ENCODE measurements at regions not wholly inside any gene's neighbourhood (a gene's known extent, or its start where the extent isn't known, plus 50 kb on each side); places are given as distances from the start of the nearest gene placed in this dataset.

GRCh38 chr2:160550048-160550447 lies 56.4 kb upstream of the RBMS1 start:
- DNase-seq (ENCODE audit: low read depth): no peak
- no peak for TF ChIP-seq CTCF (IDR thresholded peaks at IDR 0.05; ENCODE audit: low read length, missing control alignments)
- no peak overlapping the region for H3K4me3 ChIP-seq (replicated peaks; ENCODE audit: low read depth, low read length)

DNA sequence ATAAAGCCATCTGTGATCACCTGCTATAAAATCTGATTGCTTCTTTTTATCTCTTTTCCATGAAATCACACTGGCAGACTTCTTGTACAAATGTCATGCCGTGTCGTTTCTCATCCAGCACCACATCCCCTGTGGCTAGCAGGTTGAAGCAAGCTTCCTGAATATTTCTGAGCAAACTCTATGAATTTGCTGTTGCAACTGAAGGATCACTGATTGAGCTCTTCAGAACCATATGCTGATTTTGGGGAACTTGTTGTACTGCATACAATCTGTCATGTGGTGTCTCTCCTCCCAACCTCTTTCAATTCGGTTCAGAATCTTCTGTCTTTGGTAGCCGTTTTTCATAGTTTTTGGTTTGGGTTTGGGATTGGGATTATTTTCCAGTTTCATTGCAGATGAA lies 57.7 kb upstream of the RBMS1 start:
- no peak for TF ChIP-seq CTCF (IDR thresholded peaks at IDR 0.05; ENCODE audit: low read length, missing control alignments)
- no peak for DNase-seq (ENCODE audit: low read depth)
- H3K4me3 ChIP-seq (replicated peaks; ENCODE audit: low read depth, low read length): no peak overlapping the region

DNA sequence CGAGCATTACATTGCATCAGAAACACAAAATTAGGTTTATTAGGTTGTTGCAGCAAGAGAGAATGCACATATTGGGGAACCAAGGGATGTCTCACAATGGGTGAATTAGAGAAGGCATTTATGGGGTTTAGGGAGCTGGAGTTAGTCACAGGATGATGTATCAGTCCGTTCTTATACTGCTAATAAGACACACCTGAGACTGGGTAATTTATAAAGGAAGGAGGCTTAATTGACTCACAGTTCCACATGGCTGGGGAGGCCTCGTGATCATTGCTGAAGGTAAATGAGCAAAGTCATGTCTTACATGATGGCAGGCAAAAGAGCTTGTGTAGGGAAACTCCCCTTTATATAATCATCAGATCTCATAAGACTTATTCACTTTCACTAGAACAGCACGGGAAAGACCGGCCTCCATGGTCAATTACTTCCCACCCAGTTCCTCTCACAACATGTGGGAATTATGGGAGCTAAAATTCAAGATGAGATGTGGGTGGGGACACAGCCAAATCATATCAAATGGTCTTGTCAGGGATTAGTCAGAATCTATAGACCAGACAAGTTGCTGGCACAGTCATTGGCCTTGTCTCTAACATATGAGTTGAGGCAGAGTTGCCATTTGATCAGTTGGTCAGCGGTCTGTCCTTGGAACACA lies 61.9 kb upstream of the RBMS1 start:
- H3K4me3 ChIP-seq (replicated peaks; ENCODE audit: low read depth, low read length): no peak overlapping the region
- no peak for DNase-seq (ENCODE audit: low read depth)
- no peak for TF ChIP-seq CTCF (IDR thresholded peaks at IDR 0.05; ENCODE audit: low read length, missing control alignments)

GRCh38 chr2:160557903-160558302 lies 64.3 kb upstream of the RBMS1 start:
- no peak for TF ChIP-seq CTCF (IDR thresholded peaks at IDR 0.05; ENCODE audit: low read length, missing control alignments)
- DNase-seq (ENCODE audit: low read depth): no peak
- no peak overlapping the region for H3K4me3 ChIP-seq (replicated peaks; ENCODE audit: low read depth, low read length)

DNA sequence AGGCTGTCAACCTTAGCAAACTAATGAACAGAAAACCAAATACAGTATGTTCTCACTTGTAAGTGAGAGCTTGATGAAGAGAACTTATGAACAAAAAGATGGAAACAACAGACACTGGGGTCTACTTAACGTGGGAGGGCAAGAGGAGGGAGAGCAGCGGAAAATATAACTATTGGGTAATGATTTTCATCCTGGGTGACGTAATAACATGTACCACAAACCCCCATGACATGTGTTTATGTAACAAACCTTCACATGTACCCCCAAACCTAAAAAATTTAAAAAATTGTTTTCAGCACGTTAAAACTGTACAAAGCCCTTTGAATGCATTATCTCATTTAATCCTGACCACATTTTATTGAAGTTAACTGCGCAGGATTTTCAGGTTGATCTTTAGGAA lies 64.9 kb upstream of the RBMS1 start:
- TF ChIP-seq CTCF (IDR thresholded peaks at IDR 0.05; ENCODE audit: low read length, missing control alignments): no peak
- DNase-seq (ENCODE audit: low read depth): no peak
- H3K4me3 ChIP-seq (replicated peaks; ENCODE audit: low read depth, low read length): no peak overlapping the region

- no peak overlapping the region for H3K4me3 ChIP-seq (replicated peaks; ENCODE audit: low read depth, low read length)
- no peak for TF ChIP-seq CTCF (IDR thresholded peaks at IDR 0.05; ENCODE audit: low read length, missing control alignments)
- DNase-seq (ENCODE audit: low read depth): peak; percentile 80
Observed at GRCh38 chr2:160561551-160562295, 68.1 kb upstream of the RBMS1 start.

GRCh38 chr2:160562730-160563129 lies 69.1 kb upstream of the RBMS1 start:
- DNase-seq (ENCODE audit: low read depth): no peak
- no peak for TF ChIP-seq CTCF (IDR thresholded peaks at IDR 0.05; ENCODE audit: low read length, missing control alignments)
- H3K4me3 ChIP-seq (replicated peaks; ENCODE audit: low read depth, low read length): no peak overlapping the region

Data from fibroblast of pulmonary artery (primary cell).